Keratinocyte (primary cell): ENCODE measurements at regions not wholly inside any gene's neighbourhood (a gene's known extent, or its start where the extent isn't known, plus 50 kb on each side); places are given as distances from the start of the nearest gene placed in this dataset.

ENCODE experiments used
- DNase-seq: peaks from one replicate; pipeline ENCODE4 v3.0.0-alpha.2; 2011; ENCODE audit warnings: low read depth, missing footprints, low spot score
- FAIRE-seq: peaks from 2 replicates; lab custom pipeline; 2011; peaks lifted over from hg19 to GRCh38; lab: Jason Lieb, UNC
- H2AFZ ChIP-seq: 2 replicates; pipeline ENCODE4 v1.6.0; 2012; ENCODE audit warnings: low read length, control low read depth, inconsistent platforms; ENCODE audit not compliant: control insufficient read depth
- H3K27ac ChIP-seq: 2 replicates; pipeline ENCODE4 v1.5.1; 2011; ENCODE audit warnings: low read length; ENCODE audit not compliant: control insufficient read depth, insufficient read depth
- H3K27me3 ChIP-seq: 3 replicates; pipeline ENCODE4 v1.6.0; 2011; ENCODE audit warnings: low read length; ENCODE audit not compliant: control insufficient read depth, insufficient read depth; ENCODE audit errors: extremely low read depth
- H3K36me3 ChIP-seq, 2 experiments: 2 replicates in 1 of 2; 3 replicates in 1 of 2; pipeline ENCODE4 v1.5.1; 2011; ENCODE audit warnings: low read length in 2 of 2, mild to moderate bottlenecking in 1 of 2; ENCODE audit not compliant: control insufficient read depth in 2 of 2, insufficient read depth in 2 of 2; ENCODE audit errors: extremely low read depth in 1 of 2
- H3K4me1 ChIP-seq: 3 replicates; pipeline ENCODE4 v1.5.1; 2011; ENCODE audit warnings: low read length; ENCODE audit not compliant: control insufficient read depth, insufficient read depth; ENCODE audit errors: extremely low read depth
- H3K4me2 ChIP-seq: 3 replicates; pipeline ENCODE4 v1.6.0; 2011; ENCODE audit warnings: low read depth, low read length; ENCODE audit not compliant: control insufficient read depth, insufficient read depth; ENCODE audit errors: extremely low read depth
- H3K4me3 ChIP-seq, 3 experiments: fragments of 200-600 bp in 1 of 3; sonication (generic) in 1 of 3; 2 replicates in 2 of 3; 3 replicates in 1 of 3; pipeline ENCODE4 v1.5.1; 2011 to 2016; ENCODE audit warnings: low read length in 3 of 3, mild to moderate bottlenecking in 3 of 3, control low read depth in 2 of 3, inconsistent platforms in 1 of 3, low read depth in 1 of 3, mixed read lengths in 1 of 3, mixed run types in 1 of 3, moderate library complexity in 1 of 3; ENCODE audit not compliant: control insufficient read depth in 2 of 3, insufficient read depth in 2 of 3; ENCODE audit errors: extremely low read depth in 1 of 3
- H3K79me2 ChIP-seq: 2 replicates; pipeline ENCODE4 v1.6.0; 2012; ENCODE audit warnings: low read length; ENCODE audit not compliant: control insufficient read depth, insufficient read depth
- H3K9ac ChIP-seq: 3 replicates; pipeline ENCODE4 v1.6.0; 2011; ENCODE audit warnings: low read length; ENCODE audit not compliant: control insufficient read depth, insufficient read depth; ENCODE audit errors: extremely low read depth
- H3K9me1 ChIP-seq: 3 replicates; pipeline ENCODE4 v1.6.0; 2011; ENCODE audit warnings: low read length; ENCODE audit not compliant: control insufficient read depth, insufficient read depth; ENCODE audit errors: extremely low read depth
- H3K9me3 ChIP-seq: 2 replicates; pipeline ENCODE4 v1.5.1; 2012; ENCODE audit warnings: low read depth, low read length; ENCODE audit not compliant: control insufficient read depth
- H4K20me1 ChIP-seq: 3 replicates; pipeline ENCODE4 v1.6.0; 2011; ENCODE audit warnings: low read length; ENCODE audit not compliant: control insufficient read depth, insufficient read depth; ENCODE audit errors: extremely low read depth
- CTCF ChIP-seq, 3 experiments: IDR thresholded peaks in 1 of 3; conservative IDR thresholded peaks in 1 of 3; optimal IDR thresholded peaks in 1 of 3; 2 replicates in 2 of 3; 3 replicates in 1 of 3; pipeline versions ENCODE3 to v1.5.1; 2011; ENCODE audit warnings: low read length in 3 of 3, mild to moderate bottlenecking in 3 of 3, moderate library complexity in 2 of 3, control low read depth in 1 of 3, inconsistent platforms in 1 of 3; ENCODE audit not compliant: insufficient read depth in 2 of 3; ENCODE audit errors: extremely low read depth in 1 of 3
- EZH2 ChIP-seq: IDR thresholded peaks from one replicate; pipeline ENCODE4 v1.6.1; 2012; ENCODE audit warnings: inconsistent platforms, mild to moderate bottlenecking, low read length, moderate library complexity
- dilution Hi-C: fragments of 300-500 bp; cut with MboI; formaldehyde crosslinking; loops from one replicate; pipeline ENCODE4 v1.7.0; 2020; ENCODE audit warnings: low sequenced_read_pairs; ENCODE audit not compliant: extremely low pct_ligation_motif_present

DNA sequence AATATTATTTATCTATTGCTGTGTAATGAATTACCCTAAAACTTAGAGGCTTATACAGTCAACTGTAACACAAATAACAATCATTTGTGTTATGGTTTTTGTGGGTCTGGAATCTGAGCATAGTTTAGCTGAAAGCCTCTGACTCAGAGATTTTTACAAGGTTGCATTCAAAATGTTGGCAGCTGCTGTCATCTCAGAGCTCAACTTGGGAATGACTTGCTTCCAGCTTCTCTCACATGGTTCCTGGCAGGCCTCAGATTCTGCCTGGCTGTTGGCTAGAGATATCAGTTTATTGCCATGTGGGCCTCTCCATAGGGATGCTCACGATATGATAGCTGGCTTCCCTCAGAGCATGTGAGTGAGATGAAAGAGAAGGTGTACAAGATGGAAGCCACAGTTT lies 70.2 kb upstream of the BRWD3 start:
- dilution Hi-C loops = no loop called here
- Histone ChIP-seq H3K36me3 (no peaks in the 10 kb centered on the region), H3K9me1 (no peaks in the 10 kb centered on the region), H3K9ac (no peak overlapping the region), H3K9me3 (no peaks in the 10 kb centered on the region), H2AFZ (no peak overlapping the region), H3K79me2 (no peaks in the 10 kb centered on the region), H3K4me3 (no peak overlapping the region), H4K20me1 (no peaks in the 10 kb centered on the region), H3K4me2 (no peak overlapping the region), H3K27ac (no peak overlapping the region), H3K4me1 (no peaks in the 10 kb centered on the region), H3K27me3 (no peaks in the 10 kb centered on the region)
- no peak for DNase-seq
- TF ChIP-seq EZH2 = no peak
- no peak for TF ChIP-seq CTCF (optimal IDR thresholded peaks at IDR 0.05 in 1 of 3, IDR thresholded peaks at IDR 0.05 in 1 of 3, conservative IDR thresholded peaks at IDR 0.05 in 1 of 3; ENCODE audit: extremely low read depth in 1 of 3, insufficient read depth in 2 of 3, low read length in 3 of 3)
- FAIRE-seq = no peak

- TF ChIP-seq EZH2 = no peak
- TF ChIP-seq CTCF (optimal IDR thresholded peaks at IDR 0.05 in 1 of 3, IDR thresholded peaks at IDR 0.05 in 1 of 3, conservative IDR thresholded peaks at IDR 0.05 in 1 of 3; ENCODE audit: extremely low read depth in 1 of 3, insufficient read depth in 2 of 3, low read length in 3 of 3) = no peak
- dilution Hi-C loops = no loop called here
Measured at GRCh38 chrX:80879143-80879542, 69.5 kb upstream of the BRWD3 start.

More at GRCh38 chrX:80879143-80879542, 69.5 kb upstream of the BRWD3 start:
- Histone ChIP-seq H3K27ac (no peak overlapping the region), H3K79me2 (no peaks in the 10 kb centered on the region), H3K4me1 (no peaks in the 10 kb centered on the region), H3K4me2 (no peak overlapping the region), H3K36me3 (no peaks in the 10 kb centered on the region), H4K20me1 (no peaks in the 10 kb centered on the region), H3K27me3 (no peaks in the 10 kb centered on the region), H3K9ac (no peak overlapping the region), H2AFZ (no peak overlapping the region), H3K9me1 (no peaks in the 10 kb centered on the region), H3K9me3 (no peaks in the 10 kb centered on the region), H3K4me3 (no peak overlapping the region)
- FAIRE-seq (no peak), DNase-seq (no peak)
